H1 (cell line): ENCODE measurements at regions not wholly inside any gene's neighbourhood (a gene's known extent, or its start where the extent isn't known, plus 50 kb on each side); places are given as distances from the start of the nearest gene placed in this dataset.

Experiments
- CTCF ChIA-PET: fragments of 300-600 bp; sonication (Branson Sonifier 250); formaldehyde crosslinking; loops from one replicate; lab custom pipeline; 2021; ENCODE audit not compliant: partially characterized antibody; lab: Charles Lee
- POLR2A ChIA-PET: fragments of 300-600 bp; sonication (Branson Sonifier 250); formaldehyde crosslinking; loops from one replicate; lab custom pipeline; 2021; ENCODE audit warnings: inconsistent platforms; ENCODE audit not compliant: partially characterized antibody; lab: Charles Lee
- DNase-seq, 2 experiments: peaks; one replicate each; pipeline versions ENCODE4 v3.0.0 to v3.0.0-alpha.2; 2010 to 2022; ENCODE audit warnings: low spot score in 2 of 2, low read depth in 1 of 2, mixed read lengths in 1 of 2
- FAIRE-seq: peaks from 2 replicates; lab custom pipeline; 2011; peaks lifted over from hg19 to GRCh38; lab: Jason Lieb, UNC
- H2AFZ ChIP-seq: 2 replicates; pipeline ENCODE4 v1.8.1; 2012; ENCODE audit warnings: low read length, inconsistent platforms
- H2AK5ac ChIP-seq: 2 replicates; pipeline ENCODE4 v1.6.1; 2013; ENCODE audit warnings: low read depth, low read length
- H2BK120ac ChIP-seq: replicated peaks from 2 replicates; pipeline ENCODE3; 2013; ENCODE audit warnings: low read depth, low read length, inconsistent platforms
- H2BK12ac ChIP-seq: 2 replicates; pipeline ENCODE4 v1.6.1; 2013; ENCODE audit warnings: low read depth, low read length
- H2BK15ac ChIP-seq: 2 replicates; pipeline ENCODE4 v1.6.1; 2013; ENCODE audit warnings: low read length
- H2BK20ac ChIP-seq: 2 replicates; pipeline ENCODE4 v1.6.1; 2013; ENCODE audit warnings: low read length
- H2BK5ac ChIP-seq: 2 replicates; pipeline ENCODE4 v1.6.1; 2013; ENCODE audit warnings: low read depth, low read length
- H3K14ac ChIP-seq: 2 replicates; pipeline ENCODE4 v1.6.1; 2013; ENCODE audit warnings: inconsistent platforms; ENCODE audit not compliant: insufficient read length
- H3K18ac ChIP-seq: 2 replicates; pipeline ENCODE4 v1.6.1; 2013; ENCODE audit warnings: low read length; ENCODE audit errors: extremely low read depth
- H3K23ac ChIP-seq: 2 replicates; pipeline ENCODE4 v1.6.1; 2013; ENCODE audit warnings: inconsistent platforms; ENCODE audit not compliant: insufficient read length
- H3K23me2 ChIP-seq: 2 replicates; pipeline ENCODE4 v1.6.1; 2013; ENCODE audit warnings: low read depth, low read length
- H3K27ac ChIP-seq: 2 replicates; pipeline ENCODE4 v1.6.1; 2011; ENCODE audit warnings: low read depth, low read length, inconsistent platforms
- H3K27me3 ChIP-seq, 4 experiments: replicated peaks in 1 of 4; 1 replicate in 1 of 4; 2 replicates in 3 of 4; pipeline versions ENCODE4 v1.6.1 to v1.8.1; 2011 to 2013; ENCODE audit warnings: low read length in 3 of 4, mild to moderate bottlenecking in 3 of 4, inconsistent platforms in 2 of 4, mixed read lengths in 2 of 4, moderate library complexity in 1 of 4; ENCODE audit not compliant: control insufficient read depth in 3 of 4, insufficient read depth in 3 of 4; ENCODE audit errors: extremely low read depth in 1 of 4
- H3K36me3 ChIP-seq, 4 experiments: 2 replicates each; pipeline versions ENCODE4 v1.6.1 to v1.8.1; 2011 to 2013; ENCODE audit warnings: mild to moderate bottlenecking in 4 of 4, low read length in 3 of 4, moderate library complexity in 2 of 4, control low read depth in 1 of 4, inconsistent platforms in 1 of 4; ENCODE audit not compliant: insufficient read depth in 4 of 4, control insufficient read depth in 2 of 4
- H3K4ac ChIP-seq: replicated peaks from 2 replicates; pipeline ENCODE3; 2013; ENCODE audit warnings: low read length, low read depth, mixed read lengths, inconsistent platforms; ENCODE audit not compliant: insufficient read length
- H3K4me1 ChIP-seq, 4 experiments: replicated peaks in 1 of 4; 1 replicate in 1 of 4; 2 replicates in 3 of 4; pipeline versions ENCODE4 v1.6.1 to v1.8.1; 2011 to 2013; ENCODE audit warnings: low read length in 3 of 4, inconsistent platforms in 2 of 4, mixed read lengths in 1 of 4; ENCODE audit not compliant: insufficient read depth in 4 of 4, control insufficient read depth in 3 of 4
- H3K4me2 ChIP-seq, 2 experiments: 2 replicates each; pipeline versions ENCODE4 v1.6.1 to v1.8.1; 2011 to 2013; ENCODE audit warnings: low read depth in 2 of 2, low read length in 2 of 2, control low read depth in 1 of 2, inconsistent platforms in 1 of 2, mild to moderate bottlenecking in 1 of 2; ENCODE audit not compliant: insufficient read depth in 1 of 2
- H3K4me3 ChIP-seq, 4 experiments: fragments of 200-600, 300-600 bp in 1 of 4; sonication (generic), shearing (Covaris generic), sonication (Bioruptor Twin) in 1 of 4; 2 replicates each; pipeline versions ENCODE4 v1.5.1 to v1.8.1; 2011 to 2016; ENCODE audit warnings: low read length in 4 of 4, low read depth in 3 of 4, control low read depth in 2 of 4, inconsistent platforms in 2 of 4, mild to moderate bottlenecking in 2 of 4, mixed read lengths in 1 of 4, moderate library complexity in 1 of 4; ENCODE audit not compliant: insufficient read depth in 2 of 4; ENCODE audit errors: extremely low read depth in 1 of 4
- H3K56ac ChIP-seq: replicated peaks from 2 replicates; pipeline ENCODE3; 2013; ENCODE audit warnings: low read depth, mild to moderate bottlenecking, mixed read lengths, low read length, inconsistent platforms; ENCODE audit not compliant: insufficient read length
- H3K79me1 ChIP-seq: 2 replicates; pipeline ENCODE4 v1.6.1; 2013; ENCODE audit warnings: low read depth, low read length, control low read depth
- H3K79me2 ChIP-seq, 2 experiments: 2 replicates each; pipeline versions ENCODE4 v1.6.1 to v1.8.1; 2012 to 2013; ENCODE audit warnings: low read length in 2 of 2, mild to moderate bottlenecking in 2 of 2, inconsistent platforms in 1 of 2; ENCODE audit not compliant: insufficient read depth in 2 of 2, control insufficient read depth in 1 of 2
- H3K9ac ChIP-seq, 4 experiments: replicated peaks in 1 of 4; 1 replicate in 1 of 4; 2 replicates in 3 of 4; pipeline versions ENCODE4 v1.6.1 to v1.8.1; 2011 to 2013; ENCODE audit warnings: low read depth in 3 of 4, low read length in 3 of 4, control low read depth in 2 of 4, mild to moderate bottlenecking in 2 of 4, moderate library complexity in 2 of 4, inconsistent platforms in 1 of 4; ENCODE audit errors: extremely low read depth in 1 of 4
- H3K9me3 ChIP-seq, 2 experiments: 2 replicates each; pipeline versions ENCODE4 v1.6.1 to v1.8.1; 2012 to 2013; ENCODE audit warnings: mild to moderate bottlenecking in 2 of 2, moderate library complexity in 2 of 2, control low read depth in 1 of 2, inconsistent platforms in 1 of 2, low read depth in 1 of 2, low read length in 1 of 2, mixed read lengths in 1 of 2; ENCODE audit not compliant: insufficient read depth in 2 of 2
- H4K20me1 ChIP-seq, 2 experiments: replicated peaks in 1 of 2; 2 replicates each; pipeline versions ENCODE3 to v1.8.1; 2011 to 2013; ENCODE audit warnings: inconsistent platforms in 2 of 2, low read length in 2 of 2, mild to moderate bottlenecking in 1 of 2; ENCODE audit not compliant: insufficient read depth in 2 of 2, control insufficient read depth in 1 of 2
- H4K5ac ChIP-seq: 2 replicates; pipeline ENCODE4 v1.6.1; 2013; ENCODE audit warnings: low read length, low read depth, mixed read lengths, inconsistent platforms; ENCODE audit not compliant: insufficient read length
- H4K8ac ChIP-seq: 2 replicates; pipeline ENCODE4 v1.8.0; 2013; ENCODE audit warnings: mild to moderate bottlenecking, moderate library complexity, low read length, inconsistent platforms; ENCODE audit not compliant: insufficient read depth; ENCODE audit errors: extremely low read depth
- H4K91ac ChIP-seq: replicated peaks from 2 replicates; pipeline ENCODE3; 2013; ENCODE audit warnings: low read length, mixed read lengths, inconsistent platforms; ENCODE audit not compliant: insufficient read length
- BACH1 ChIP-seq: IDR thresholded peaks from 2 replicates; pipeline ENCODE4 v1.6.1; 2012; ENCODE audit warnings: low read length, improper control_type of control experiment
- CHD2 ChIP-seq: IDR thresholded peaks from 2 replicates; pipeline ENCODE4 v1.6.1; 2012; ENCODE audit warnings: low read length, improper control_type of control experiment
- KDM4A ChIP-seq: IDR thresholded peaks from one replicate; pipeline ENCODE4 v1.7.1; 2012; ENCODE audit warnings: low read depth, mild to moderate bottlenecking, moderate library complexity, low read length, inconsistent platforms; ENCODE audit not compliant: severe bottlenecking
- NANOG ChIP-seq: IDR thresholded peaks from 2 replicates; pipeline ENCODE4 v1.6.1; 2011; ENCODE audit warnings: low read length, low read depth, mild to moderate bottlenecking, inconsistent platforms; ENCODE audit not compliant: insufficient read depth, poor library complexity, severe bottlenecking
- POLR2AphosphoS5 ChIP-seq: IDR thresholded peaks from 2 replicates; pipeline ENCODE4 v1.6.1; 2011; ENCODE audit warnings: low read depth, low read length
- RBBP5 ChIP-seq: IDR thresholded peaks from 2 replicates; pipeline ENCODE4 v1.7.1; 2012; ENCODE audit warnings: low read depth, mild to moderate bottlenecking, inconsistent platforms, low read length, moderate library complexity, borderline replicate concordance
- SP1 ChIP-seq: IDR thresholded peaks from 2 replicates; pipeline ENCODE4 v1.6.1; 2011; ENCODE audit warnings: low read depth, low read length
- TBP ChIP-seq: IDR thresholded peaks from 2 replicates; pipeline ENCODE4 v1.6.1; 2011; ENCODE audit warnings: low read depth, low read length, improper control_type of control experiment
- TCF12 ChIP-seq: IDR thresholded peaks from 2 replicates; pipeline ENCODE4 v1.6.1; 2011; ENCODE audit warnings: low read depth, mild to moderate bottlenecking, low read length
- WGBS, 2 experiments: shearing (Covaris generic) in 1 of 2; methylation state at CpG; one replicate each; pipeline versions ENCODE4 v1.1.6 to v1.1.7; 2013 to 2015; ENCODE audit warnings: low lambda C conversion rate in 2 of 2, mixed read lengths in 2 of 2, inconsistent platforms in 1 of 2, low coverage in 1 of 2, missing lambda C conversion rate in 1 of 2; ENCODE audit not compliant: insufficient replicate concordance in 2 of 2, insufficient coverage in 1 of 2, insufficient read length in 1 of 2; ENCODE audit errors: extremely low coverage in 1 of 2, missing lambda C conversion rate in 1 of 2; 5-methylcytosine and 5-hydroxymethylcytosine counted together

GRCh38 chr2:12558519-12558918, 158.2 kb upstream of the TRIB2 start:
- no peak overlapping the region for H2BK15ac ChIP-seq
- H2BK12ac ChIP-seq = no peak overlapping the region
- DNase-seq (no peak), FAIRE-seq (no peak)
- no peaks in the 10 kb centered on the region for H3K23me2 ChIP-seq
- H4K91ac ChIP-seq = no peak overlapping the region
- H2BK20ac ChIP-seq = no peak overlapping the region
- no peak overlapping the region for H2AFZ ChIP-seq
- no peaks in the 10 kb centered on the region for H3K79me1 ChIP-seq
- no peak overlapping the region for H3K4me3 ChIP-seq
- H3K27me3 ChIP-seq = no peaks in the 10 kb centered on the region
- H3K9ac ChIP-seq = no peak overlapping the region
- no peak overlapping the region for H2BK120ac ChIP-seq
- no peak overlapping the region for H3K14ac ChIP-seq
- H3K23ac ChIP-seq = no peak overlapping the region
- H3K18ac ChIP-seq = no peak overlapping the region
- no peaks in the 10 kb centered on the region for H3K36me3 ChIP-seq
- no peak overlapping the region for H3K4me2 ChIP-seq
- ChIA-PET POLR2A (no interaction called here), CTCF (interaction anchor here (0.7 to 1.0 kb wide), 2 partner anchors 18 to 448 kb away, joined by 3 read pairs; no protein-coding TSS in a partner anchor)
- no peak overlapping the region for H3K56ac ChIP-seq
- no peak overlapping the region for H4K8ac ChIP-seq
- H3K4ac ChIP-seq = no peak overlapping the region
- WGBS, 2 experiments = 94% methylated on average over 2 of the region's 2 CpGs; no CpG with 5 or more reads in 1 of the 2 experiments
- no peak overlapping the region for H4K5ac ChIP-seq
- H3K79me2 ChIP-seq = no peaks in the 10 kb centered on the region
- TF ChIP-seq KDM4A (no peak), SP1 (no peak), TCF12 (no peak), TBP (no peak), CHD2 (no peak), BACH1 (no peak), RBBP5 (no peak), NANOG (no peak), POLR2AphosphoS5 (no peak)
- no peaks in the 10 kb centered on the region for H3K4me1 ChIP-seq
- H3K27ac ChIP-seq = no peak overlapping the region
- H2AK5ac ChIP-seq = no peak overlapping the region
- H3K9me3 ChIP-seq = no peaks in the 10 kb centered on the region
- no peaks in the 10 kb centered on the region for H4K20me1 ChIP-seq
- H2BK5ac ChIP-seq = no peak overlapping the region
